Esophagus muscularis mucosa (tissue), 4 donors: ENCODE measurements at regions not wholly inside any gene's neighbourhood (a gene's known extent, or its start where the extent isn't known, plus 50 kb on each side); places are given as distances from the start of the nearest gene placed in this dataset.
"Not testable (repeated sequence)": the region's sequence is repeated elsewhere in the genome, so short reads cannot be mapped to it uniquely, and the experiment has no call there.

Experiments
- DNase-seq: peaks from one replicate; pipeline ENCODE4 v3.0.0-alpha.2; 2017; ENCODE audit errors: extremely low spot score
- H3K27ac ChIP-seq, 4 donors: fragments of 200-600 bp; sonication (generic); replicated peaks in 1 of 4; 1 replicate in 3 of 4; 2 replicates in 1 of 4; pipeline ENCODE4 v1.5.1; 2016 to 2019; ENCODE audit warnings: mild to moderate bottlenecking in 1 of 4
- H3K27me3 ChIP-seq, 4 donors: fragments of 200-600 bp; sonication (generic); one replicate each; pipeline versions ENCODE4 v1.5.1 to v1.6.0; 2016 to 2019
- H3K36me3 ChIP-seq, 4 donors: fragments of 200-600 bp; sonication (generic); one replicate each; pipeline ENCODE4 v1.5.1; 2016 to 2019
- H3K4me1 ChIP-seq, 4 donors: fragments of 200-600 bp; sonication (generic); one replicate each; pipeline ENCODE4 v1.5.1; 2016 to 2019
- H3K4me3 ChIP-seq, 4 donors: fragments of 200-600 bp; sonication (generic); 1 replicate in 2 of 4; 2 replicates in 2 of 4; pipeline ENCODE4 v1.5.1; 2016 to 2019; ENCODE audit warnings: mild to moderate bottlenecking in 4 of 4, moderate library complexity in 1 of 4
- H3K9me3 ChIP-seq, 4 donors: fragments of 200-600 bp; sonication (generic); 1 replicate in 3 of 4; 2 replicates in 1 of 4; pipeline ENCODE4 v1.5.1; 2016 to 2019
- WGBS: methylation state at CpG from one replicate; pipeline ENCODE4 v1.1.5; 2018; 5-methylcytosine and 5-hydroxymethylcytosine counted together
- intact Hi-C: fragments of 100-400 bp; cut with DNase I; formaldehyde crosslinking; loops from one replicate; pipeline ENCODE4 v1.15.1; 2023

- H3K27ac ChIP-seq, H3K9me3 ChIP-seq, H3K36me3 ChIP-seq, intact Hi-C loops, DNase-seq, H3K4me3 ChIP-seq, H3K27me3 ChIP-seq: not testable (repeated sequence)
- 81% methylated on average over 27 of the region's 33 CpGs for WGBS
- H3K4me1 ChIP-seq, result peaks cover 0 to 17% (median 13%) of the 10 kb centered on the region in 4 donors
Observed at GRCh38 chr16:88182967-88183881, 199.5 kb upstream of the ZNF469 start.

GRCh38 chr16:88184053-88184452 is 198.7 kb upstream of the ZNF469 start:
- intact Hi-C loops, H3K4me3 ChIP-seq, H3K27ac ChIP-seq, H3K36me3 ChIP-seq, DNase-seq, H3K9me3 ChIP-seq, H3K27me3 ChIP-seq: not testable (repeated sequence)
- peaks cover 0 to 17% (median 13%) of the 10 kb centered on the region in 4 donors for H3K4me1 ChIP-seq
- WGBS, result no CpG with 5 or more reads among the region's 14 CpGs

DNA sequence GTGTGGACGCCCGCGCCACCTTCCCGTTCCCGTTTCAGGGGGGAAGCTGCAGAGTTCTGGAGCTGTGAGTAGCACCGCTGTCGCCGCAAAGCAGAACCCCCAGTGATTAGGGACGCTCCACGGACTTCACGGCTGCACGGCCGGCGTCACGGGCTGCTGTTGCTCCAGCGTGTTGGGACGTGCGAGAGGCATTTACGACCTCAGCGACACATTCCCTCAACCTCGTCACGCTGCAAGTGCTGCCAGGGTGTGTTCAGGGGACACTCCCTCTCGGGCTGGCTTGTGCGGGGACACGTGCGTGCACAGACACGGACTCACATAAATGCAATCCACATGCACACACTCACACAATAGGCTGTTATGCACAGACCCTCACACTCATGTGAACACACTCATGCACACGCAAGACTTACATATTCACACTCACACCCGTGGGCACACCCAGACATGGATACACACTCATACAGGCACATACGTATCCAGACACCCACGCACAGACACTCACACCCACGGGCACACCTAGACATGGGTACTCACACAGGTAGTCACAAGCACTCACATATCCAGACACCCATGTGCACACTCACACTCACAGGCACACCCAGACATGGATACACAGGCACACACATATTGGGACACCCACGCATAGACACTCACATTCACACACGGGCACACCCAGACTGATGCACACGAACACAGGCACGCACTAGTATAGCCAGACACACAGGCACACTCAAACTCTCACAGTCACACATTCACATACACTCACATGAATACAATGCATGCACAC is 198.0 kb upstream of the ZNF469 start:
- H3K9me3 ChIP-seq, H3K36me3 ChIP-seq, H3K27me3 ChIP-seq, DNase-seq, H3K4me3 ChIP-seq, H3K27ac ChIP-seq, intact Hi-C loops: not testable (repeated sequence)
- peaks cover 0 to 17% (median 13%) of the 10 kb centered on the region in 4 donors for H3K4me1 ChIP-seq
- WGBS, result 95% methylated on average over 12 of the region's 36 CpGs

DNA sequence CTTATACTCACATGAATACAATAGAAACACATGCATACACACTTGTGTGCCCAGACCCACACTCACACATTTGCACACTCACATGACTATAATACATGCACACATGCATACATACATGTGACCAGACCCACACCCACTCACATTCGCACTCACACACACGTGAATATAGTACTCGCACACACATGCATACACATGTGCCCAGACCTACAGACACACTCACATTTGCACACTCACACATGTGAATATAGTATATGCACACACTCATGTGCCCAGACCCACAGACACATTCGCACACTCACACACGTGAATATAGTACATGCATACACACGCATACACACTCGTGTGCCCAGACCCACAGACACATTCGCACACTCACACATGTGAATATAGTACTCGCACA is 197.4 kb upstream of the ZNF469 start:
- WGBS, result 98% methylated on average over 7 of the region's 9 CpGs
- H3K4me3 ChIP-seq, result not testable (repeated sequence)

DNA sequence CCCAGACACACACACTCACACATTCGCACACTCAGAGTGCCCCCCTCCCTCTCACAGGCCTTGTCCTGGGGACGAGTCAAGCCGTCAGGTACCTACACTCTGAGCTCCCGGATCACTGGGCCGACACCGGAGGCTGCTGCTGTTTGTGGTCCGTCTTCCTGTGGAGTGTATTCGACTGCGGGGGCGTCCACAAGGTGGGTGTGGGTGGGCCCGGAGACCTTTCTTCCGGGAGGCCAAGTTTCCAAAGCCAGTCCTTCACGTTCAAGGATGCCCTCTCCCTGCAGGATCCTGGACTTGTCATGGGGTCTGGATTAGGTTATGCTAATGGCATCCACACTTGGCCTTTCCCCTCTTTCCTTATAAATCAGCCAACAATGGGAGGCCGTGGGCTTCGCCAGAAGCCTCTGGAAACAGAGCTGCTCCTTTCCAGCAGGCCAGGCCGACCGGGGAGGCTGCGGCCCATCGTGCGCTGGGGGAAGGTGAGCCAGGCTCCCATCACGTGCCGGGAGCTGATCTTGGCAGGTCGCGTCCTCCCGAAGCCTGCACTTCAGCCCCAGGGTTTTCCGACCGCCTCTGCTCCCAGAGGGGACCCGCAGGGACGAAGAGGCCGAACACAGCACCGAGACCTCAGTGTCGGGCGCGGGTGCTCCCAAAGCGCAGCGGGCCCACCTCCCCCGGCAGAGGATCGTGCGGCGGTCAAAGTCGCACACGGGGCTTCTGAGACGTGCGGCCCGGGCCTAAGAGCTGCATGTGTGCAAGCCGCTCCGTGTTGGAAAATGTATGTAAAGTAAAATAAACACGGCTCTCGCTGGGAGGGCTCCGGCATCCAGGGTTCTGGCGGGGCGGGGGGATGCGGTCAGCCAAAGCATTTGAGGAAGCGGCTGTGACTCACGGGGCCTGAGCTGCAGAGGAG is 196.5 kb upstream of the ZNF469 start:
- H3K27me3 ChIP-seq, intact Hi-C loops, DNase-seq, H3K9me3 ChIP-seq, H3K36me3 ChIP-seq: not testable (repeated sequence)
- Histone ChIP-seq H3K4me3 (peak overlapping the region; percentile 14 to 36 (median 26)), H3K27ac (peak overlapping the region in 2 of 4 donors; percentile 28 to 30), H3K4me1 (peaks cover 0 to 17% (median 13%) of the 10 kb centered on the region in 4 donors)
- WGBS, result 52% methylated on average over 32 of the region's 55 CpGs

More for the DNA sequence above, 197.4 kb upstream of the ZNF469 start:
- H3K27me3 ChIP-seq, H3K9me3 ChIP-seq, H3K27ac ChIP-seq, DNase-seq, H3K36me3 ChIP-seq, intact Hi-C loops: not testable (repeated sequence)
- peaks cover 0 to 17% (median 13%) of the 10 kb centered on the region in 4 donors for H3K4me1 ChIP-seq

DNA sequence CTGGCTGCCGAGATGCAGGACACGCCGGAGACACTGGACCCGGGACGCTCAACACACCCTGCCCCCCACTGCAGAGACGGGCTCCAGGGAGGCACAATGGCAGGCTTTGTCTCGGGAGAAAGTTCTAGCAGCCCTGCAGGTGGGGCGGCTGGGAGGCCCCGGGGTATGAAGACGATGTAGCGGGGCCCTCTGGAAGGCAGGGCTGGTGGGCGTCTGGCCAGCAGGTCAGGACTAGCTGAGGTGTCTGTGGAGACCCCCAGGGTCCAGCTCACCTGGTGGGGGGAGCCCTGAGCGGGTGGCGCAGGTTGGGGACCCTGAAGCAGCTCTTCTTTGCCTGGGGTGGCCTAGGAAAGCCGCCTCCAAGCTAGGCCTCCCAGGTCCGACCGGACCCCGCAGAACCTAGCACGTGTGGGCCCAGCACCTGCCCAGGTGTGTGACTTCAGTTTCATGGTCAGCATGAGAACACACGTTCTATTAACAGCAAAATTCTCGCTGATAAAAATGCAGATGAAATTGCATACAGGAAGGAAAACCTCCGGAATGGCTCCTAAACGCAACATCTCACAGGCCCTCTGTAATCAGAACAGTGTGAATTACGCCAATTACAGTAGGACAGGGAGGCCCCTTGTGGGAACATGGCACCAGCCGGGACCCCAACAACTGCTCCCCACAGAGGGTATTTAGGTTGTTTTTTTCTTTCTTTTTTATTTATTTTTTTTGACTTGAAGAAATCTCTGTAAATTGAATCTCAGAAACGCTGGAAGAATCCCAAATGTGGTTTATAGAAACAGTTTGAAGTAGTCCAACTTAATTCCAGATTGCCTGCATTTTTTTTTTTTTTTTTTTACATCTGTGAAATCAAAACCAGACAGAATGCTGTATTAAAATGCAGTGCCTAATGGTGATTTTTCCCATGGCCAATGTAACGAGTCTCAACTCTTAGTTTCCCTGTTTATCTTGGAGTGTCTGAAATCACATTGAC is 195.6 kb upstream of the ZNF469 start:
- H3K27ac ChIP-seq, H3K27me3 ChIP-seq, DNase-seq, H3K9me3 ChIP-seq, H3K4me3 ChIP-seq, intact Hi-C loops, H3K36me3 ChIP-seq: not testable (repeated sequence)
- peaks cover 0 to 17% (median 13%) of the 10 kb centered on the region in 4 donors for H3K4me1 ChIP-seq
- 80% methylated on average over 13 of the region's 27 CpGs for WGBS

GRCh38 chr16:88188171-88188895 is 194.4 kb upstream of the ZNF469 start:
- H3K27me3 ChIP-seq, H3K27ac ChIP-seq, H3K9me3 ChIP-seq, DNase-seq, H3K36me3 ChIP-seq, intact Hi-C loops, H3K4me3 ChIP-seq: not testable (repeated sequence)
- WGBS, result 100% methylated on average over 2 of the region's 13 CpGs
- peaks cover 0 to 17% (median 13%) of the 10 kb centered on the region in 4 donors for H3K4me1 ChIP-seq

DNA sequence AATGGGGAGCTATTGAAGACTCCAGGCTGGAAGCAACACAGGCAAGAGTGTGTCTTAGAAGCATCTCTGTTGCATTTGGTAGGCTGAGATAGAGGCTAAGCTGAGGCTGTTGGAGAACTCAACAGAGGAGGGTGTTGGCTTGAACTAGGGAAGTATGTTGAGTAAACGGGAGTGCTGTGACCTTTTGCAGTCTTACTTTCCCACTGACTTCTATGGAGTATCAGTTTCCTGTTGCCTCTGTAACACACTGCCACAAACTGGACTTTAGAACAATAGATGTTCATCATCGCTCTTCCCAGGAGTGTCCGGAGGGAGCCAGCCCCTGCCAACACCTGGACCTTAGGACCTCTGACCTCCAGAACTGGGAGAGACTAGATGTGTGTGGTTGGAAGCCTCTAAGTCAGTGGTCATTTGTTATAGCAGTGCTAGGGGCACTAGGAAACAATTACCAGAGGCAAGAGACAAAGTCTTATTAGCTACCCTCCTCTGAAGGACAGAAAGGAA is 192.1 kb upstream of the ZNF469 start:
- not testable (repeated sequence) for H3K4me3 ChIP-seq, H3K36me3 ChIP-seq, H3K27ac ChIP-seq, H3K9me3 ChIP-seq, DNase-seq, H3K27me3 ChIP-seq
- 62% methylated on average over 2 of the region's 3 CpGs for WGBS
- peaks cover 0 to 17% (median 13%) of the 10 kb centered on the region in 4 donors for H3K4me1 ChIP-seq
- intact Hi-C loops, result loop anchor here (5.0 kb wide), 1 partner anchor 247 kb away; no protein-coding TSS in a partner anchor

DNA sequence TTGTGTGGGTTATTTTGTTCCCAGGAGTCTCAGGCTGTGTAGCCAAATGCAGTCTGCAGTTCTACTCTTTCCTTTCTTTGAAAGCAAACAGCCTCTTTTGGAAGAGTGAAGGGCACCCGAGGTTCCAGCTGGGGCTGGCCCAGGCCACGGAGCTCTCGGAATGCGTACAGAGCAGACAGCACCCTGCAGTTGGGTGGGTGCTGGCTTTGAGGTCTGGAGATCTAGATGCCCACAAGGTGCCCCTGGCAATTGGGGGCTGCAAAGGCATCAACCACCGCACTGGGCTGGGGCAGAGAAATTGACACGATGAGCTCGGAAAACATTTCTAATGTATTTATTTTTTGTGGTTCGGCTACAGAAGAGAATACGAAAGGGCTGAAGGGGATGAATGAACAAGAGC is 191.6 kb upstream of the ZNF469 start:
- H3K9me3 ChIP-seq, H3K4me3 ChIP-seq, H3K27ac ChIP-seq, DNase-seq, H3K27me3 ChIP-seq, H3K36me3 ChIP-seq: not testable (repeated sequence)
- peaks cover 0 to 13% (median 11%) of the 10 kb centered on the region in 4 donors for H3K4me1 ChIP-seq
- WGBS, result 84% methylated on average over 9 of the region's 9 CpGs
- intact Hi-C loops, result loop anchor here (5.0 kb wide), 1 partner anchor 246 kb away; no protein-coding TSS in a partner anchor
